ENCODE measurements at regions not wholly inside any gene's neighbourhood (a gene's known extent, or its start where the extent isn't known, plus 50 kb on each side); places are given as distances from the start of the nearest gene placed in this dataset.

GRCh38 chr9:16930578-16930977 lies 60.1 kb upstream of the BNC2 start:
- no peak overlapping the region for H3K4me3 ChIP-seq (ENCODE audit: low read length)

GRCh38 chr9:16928179-16928945 lies 57.9 kb upstream of the BNC2 start:
- intact Hi-C loops (cut with DNase I) = no loop called here
- ATAC-seq = peak in 1 of 2 donors; percentile 32
- DNase-seq = no peak
- H3K9me3 ChIP-seq (ENCODE audit: control insufficient read depth, low read length) = no peaks in the 10 kb centered on the region
- H3K27me3 ChIP-seq (ENCODE audit: control insufficient read depth, insufficient read depth) = no peaks in the 10 kb centered on the region
- 65% methylated on average over 5 of the region's 5 CpGs for WGBS
- H3K4me3 ChIP-seq (ENCODE audit: low read length) = no peak overlapping the region
- no peaks in the 10 kb centered on the region for H3K4me1 ChIP-seq (ENCODE audit: control insufficient read depth, insufficient read depth, low read length)
- no peak overlapping the region for H3K27ac ChIP-seq (ENCODE audit: low read length)

More at GRCh38 chr9:16930578-16930977, 60.1 kb upstream of the BNC2 start:
- H3K4me1 ChIP-seq (ENCODE audit: control insufficient read depth, insufficient read depth, low read length) = no peaks in the 10 kb centered on the region
- 91% methylated on average over 2 of the region's 2 CpGs for WGBS
- H3K27me3 ChIP-seq (ENCODE audit: control insufficient read depth, insufficient read depth) = no peaks in the 10 kb centered on the region
- H3K9me3 ChIP-seq (ENCODE audit: control insufficient read depth, low read length) = no peaks in the 10 kb centered on the region
- DNase-seq = no peak
- intact Hi-C loops (cut with DNase I) = no loop called here
- no peak for ATAC-seq
- H3K27ac ChIP-seq (ENCODE audit: low read length) = no peak overlapping the region

GRCh38 chr9:16925426-16925825 lies 55.0 kb upstream of the BNC2 start:
- 57% methylated on average over 1 of the region's 1 CpG for WGBS
- Histone ChIP-seq H3K27ac (ENCODE audit: low read length) (no peak overlapping the region), H3K9me3 (ENCODE audit: control insufficient read depth, low read length) (no peaks in the 10 kb centered on the region), H3K27me3 (ENCODE audit: control insufficient read depth, insufficient read depth) (no peaks in the 10 kb centered on the region), H3K4me1 (ENCODE audit: control insufficient read depth, insufficient read depth, low read length) (no peaks in the 10 kb centered on the region), H3K4me3 (ENCODE audit: low read length) (no peak overlapping the region)
- ATAC-seq (no peak), DNase-seq (no peak)
- intact Hi-C loops (cut with DNase I) = no loop called here

- WGBS = 96% methylated on average over 32 of the region's 32 CpGs
- peak in 1 of 3 donors; percentile 46 for DNase-seq
- intact Hi-C loops (cut with DNase I) = no loop called here
- Histone ChIP-seq H3K9me3 (ENCODE audit: control insufficient read depth, low read length) (no peaks in the 10 kb centered on the region), H3K27ac (ENCODE audit: low read length) (no peak overlapping the region), H3K4me1 (ENCODE audit: control insufficient read depth, insufficient read depth, low read length) (no peaks in the 10 kb centered on the region), H3K4me3 (ENCODE audit: low read length) (no peak overlapping the region), H3K27me3 (ENCODE audit: control insufficient read depth, insufficient read depth) (no peaks in the 10 kb centered on the region)
- peak; percentile 16 to 31 for ATAC-seq
These were observed 53.9 kb upstream of the BNC2 start for GRCh38 chr9:16924311-16924915.

GRCh38 chr9:16921855-16922254 lies 51.4 kb upstream of the BNC2 start:
- H3K4me3 ChIP-seq (ENCODE audit: low read length) = no peak overlapping the region

More at GRCh38 chr9:16921855-16922254, 51.4 kb upstream of the BNC2 start:
- no peak overlapping the region for H3K27ac ChIP-seq (ENCODE audit: low read length)
- DNase-seq = no peak
- no peaks in the 10 kb centered on the region for H3K27me3 ChIP-seq (ENCODE audit: control insufficient read depth, insufficient read depth)
- no peaks in the 10 kb centered on the region for H3K9me3 ChIP-seq (ENCODE audit: control insufficient read depth, low read length)
- ATAC-seq = no peak
- H3K4me1 ChIP-seq (ENCODE audit: control insufficient read depth, insufficient read depth, low read length) = no peaks in the 10 kb centered on the region
- WGBS = 76% methylated on average over 3 of the region's 3 CpGs
- intact Hi-C loops (cut with DNase I) = no loop called here

All from right cardiac atrium (tissue), 5 donors.